Activated naive CD8-positive, alpha-beta T cell treated with anti-CD3 and anti-CD28 coated beads, Interleukin-2, amount 10 ng/mL, durations not matched to agents 7 days and 5 days (primary cell): ENCODE measurements at regions not wholly inside any gene's neighbourhood (a gene's known extent, or its start where the extent isn't known, plus 50 kb on each side); places are given as distances from the start of the nearest gene placed in this dataset.

Experiments used
- ATAC-seq: fragments of 150-1000 bp; cut with Tn5 transposase; one replicate; pipeline ENCODE4 v1.10.0; 2021; ENCODE audit warnings: low read depth, moderate library complexity
- POLR2A ChIA-PET: fragments of 350-600 bp; sonication (Branson Sonifier 250); formaldehyde crosslinking; loops from one replicate; lab custom pipeline; 2021; ENCODE audit warnings: antibody characterized with exemption; lab: Charles Lee
- DNase-seq: peaks from one replicate; pipeline ENCODE4 v3.0.0; 2021
- H3K27ac Mint-ChIP-seq: one replicate; pipeline ENCODE4 v1.8.0; 2022; ENCODE audit warnings: mild to moderate bottlenecking, mixed read lengths
- H3K27me3 Mint-ChIP-seq: one replicate; pipeline ENCODE4 v1.8.0; 2022; ENCODE audit warnings: mild to moderate bottlenecking, moderate library complexity, mixed read lengths
- H3K36me3 Mint-ChIP-seq: one replicate; pipeline ENCODE4 v1.8.0; 2021; ENCODE audit warnings: mild to moderate bottlenecking, mixed read lengths
- H3K4me1 Mint-ChIP-seq: one replicate; pipeline ENCODE4 v1.8.0; 2021; ENCODE audit warnings: mixed read lengths
- H3K4me3 Mint-ChIP-seq: one replicate; pipeline ENCODE4 v1.8.0; 2022; ENCODE audit warnings: mild to moderate bottlenecking, moderate library complexity, mixed read lengths
- H3K9me3 Mint-ChIP-seq: one replicate; pipeline ENCODE4 v1.8.0; 2021; ENCODE audit warnings: mixed read lengths

DNA sequence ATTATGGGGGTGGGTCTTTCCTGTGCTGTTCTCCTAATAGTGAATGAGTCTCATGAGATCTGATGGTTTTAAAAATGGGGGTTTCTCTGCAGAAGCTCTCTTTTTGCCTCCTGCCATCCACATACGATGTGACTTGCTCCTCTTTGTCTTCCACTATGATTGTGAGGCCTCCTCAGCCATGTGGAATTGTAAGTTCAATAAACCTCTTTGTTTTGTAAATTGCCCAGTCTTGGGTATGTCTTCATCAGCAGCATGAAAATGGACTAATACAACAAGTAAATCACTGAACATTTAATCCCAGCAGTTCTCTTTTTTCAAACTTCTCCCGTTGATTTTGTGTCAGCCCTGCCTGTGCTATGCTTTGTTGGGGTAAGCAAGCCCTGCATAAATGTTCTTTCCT is 95.2 kb downstream of the FAM217A start:
- Mint-ChIP-seq H3K4me1 (peaks cover under 1% of the 10 kb centered on the region), H3K27me3 (no peaks in the 10 kb centered on the region), H3K4me3 (no peak overlapping the region), H3K9me3 (no peaks in the 10 kb centered on the region), H3K36me3 (peaks cover 8% of the 10 kb centered on the region), H3K27ac (no peak overlapping the region)
- ATAC-seq (no peak), DNase-seq (no peak)
- POLR2A ChIA-PET, result no interaction called here

DNA sequence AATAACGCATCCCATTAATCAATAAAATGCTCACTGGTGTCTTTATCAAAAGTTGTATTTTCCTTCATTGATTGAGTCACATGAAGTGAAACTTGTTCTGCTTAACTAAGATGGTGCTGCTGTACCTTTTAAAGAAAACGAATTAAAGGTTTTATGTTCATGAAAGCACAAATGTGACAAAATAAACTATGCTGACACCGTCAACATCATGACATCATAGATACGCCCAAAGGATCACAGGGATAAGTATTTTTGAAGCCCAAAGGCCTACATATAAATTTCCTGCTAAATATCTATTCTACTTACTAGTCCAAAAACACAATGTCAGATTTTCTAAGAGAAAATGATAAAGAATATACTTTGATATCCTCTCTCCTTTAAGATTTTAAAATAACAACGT is 94.4 kb downstream of the FAM217A start:
- Mint-ChIP-seq H3K27me3 (no peaks in the 10 kb centered on the region), H3K36me3 (peaks cover 8% of the 10 kb centered on the region), H3K4me1 (no peaks in the 10 kb centered on the region), H3K27ac (no peak overlapping the region), H3K4me3 (no peak overlapping the region), H3K9me3 (no peaks in the 10 kb centered on the region)
- ATAC-seq, result no peak
- no peak for DNase-seq
- POLR2A ChIA-PET, result no interaction called here

DNA sequence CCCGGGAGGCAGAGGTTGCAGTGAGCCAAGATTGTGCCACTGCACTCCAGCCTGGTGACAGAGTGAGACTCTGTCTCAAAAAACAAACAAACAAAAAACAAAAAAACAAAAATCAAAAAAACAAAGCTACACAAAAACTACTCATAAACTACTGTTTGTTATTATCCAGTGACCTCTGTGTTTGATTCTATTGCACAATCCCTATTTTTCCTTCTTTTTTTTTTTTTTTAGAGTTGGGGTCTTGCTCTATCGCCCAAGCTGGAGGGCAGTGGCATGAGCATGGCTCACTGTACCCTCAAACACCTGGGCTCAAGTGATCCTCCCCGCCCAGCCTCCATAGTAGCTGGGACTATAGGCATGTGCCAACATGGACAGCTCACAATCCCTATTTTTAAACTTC is 92.7 kb downstream of the FAM217A start:
- DNase-seq (no peak), ATAC-seq (no peak)
- no peaks in the 10 kb centered on the region for H3K9me3 Mint-ChIP-seq
- no peak overlapping the region for H3K27ac Mint-ChIP-seq
- H3K36me3 Mint-ChIP-seq, result peaks cover 8% of the 10 kb centered on the region
- no peak overlapping the region for H3K4me3 Mint-ChIP-seq
- peaks cover 5% of the 10 kb centered on the region for H3K4me1 Mint-ChIP-seq
- no peaks in the 10 kb centered on the region for H3K27me3 Mint-ChIP-seq
- POLR2A ChIA-PET, result no interaction called here

GRCh38 chr6:3987053-3987452 is 91.9 kb downstream of the FAM217A start:
- DNase-seq (no peak), ATAC-seq (no peak)
- Mint-ChIP-seq H3K9me3 (no peaks in the 10 kb centered on the region), H3K4me3 (no peak overlapping the region), H3K36me3 (peaks cover 6% of the 10 kb centered on the region), H3K4me1 (peaks cover 5% of the 10 kb centered on the region), H3K27me3 (no peaks in the 10 kb centered on the region), H3K27ac (no peak overlapping the region)
- POLR2A ChIA-PET, result no interaction called here

DNA sequence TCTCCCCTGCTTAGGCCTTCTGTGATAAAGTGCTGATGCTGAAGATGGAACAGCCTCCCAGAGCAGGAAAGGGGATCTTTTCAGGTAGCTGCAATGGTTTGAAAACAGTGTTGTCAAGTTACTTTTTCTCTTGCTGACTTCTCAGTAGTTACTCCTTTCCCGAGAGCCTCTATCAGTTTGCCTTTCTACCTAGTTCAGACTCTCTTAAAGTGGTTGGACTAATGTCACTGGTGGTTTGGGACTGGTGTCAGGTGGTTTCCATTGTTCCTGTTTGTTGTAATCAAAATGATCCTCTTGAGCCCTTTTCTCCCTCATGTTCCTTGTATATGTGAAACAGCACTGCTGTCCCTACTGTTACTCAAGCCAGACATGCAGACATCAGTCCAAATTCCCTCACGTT is 91.4 kb downstream of the FAM217A start:
- H3K4me3 Mint-ChIP-seq, result no peak overlapping the region
- ATAC-seq (no peak), DNase-seq (no peak)
- POLR2A ChIA-PET, result no interaction called here
- H3K9me3 Mint-ChIP-seq, result no peaks in the 10 kb centered on the region
- peaks cover 3% of the 10 kb centered on the region for H3K36me3 Mint-ChIP-seq
- H3K27me3 Mint-ChIP-seq, result no peaks in the 10 kb centered on the region
- peaks cover 5% of the 10 kb centered on the region for H3K4me1 Mint-ChIP-seq
- no peak overlapping the region for H3K27ac Mint-ChIP-seq

- POLR2A ChIA-PET, result interaction anchor here (1.0 to 1.2 kb wide), 2 partner anchors 11 to 30 kb away, joined by 3 read pairs; a partner anchor contains a TSS
- DNase-seq (peak; percentile 73), ATAC-seq (peak; percentile 75)
- no peaks in the 10 kb centered on the region for H3K36me3 Mint-ChIP-seq
- H3K4me3 Mint-ChIP-seq, result no peak overlapping the region
- peaks cover 5% of the 10 kb centered on the region for H3K4me1 Mint-ChIP-seq
- no peaks in the 10 kb centered on the region for H3K27me3 Mint-ChIP-seq
- no peak overlapping the region for H3K27ac Mint-ChIP-seq
- no peaks in the 10 kb centered on the region for H3K9me3 Mint-ChIP-seq
Measured at GRCh38 chr6:3990692-3991491, 88.0 kb downstream of the FAM217A start.

DNA sequence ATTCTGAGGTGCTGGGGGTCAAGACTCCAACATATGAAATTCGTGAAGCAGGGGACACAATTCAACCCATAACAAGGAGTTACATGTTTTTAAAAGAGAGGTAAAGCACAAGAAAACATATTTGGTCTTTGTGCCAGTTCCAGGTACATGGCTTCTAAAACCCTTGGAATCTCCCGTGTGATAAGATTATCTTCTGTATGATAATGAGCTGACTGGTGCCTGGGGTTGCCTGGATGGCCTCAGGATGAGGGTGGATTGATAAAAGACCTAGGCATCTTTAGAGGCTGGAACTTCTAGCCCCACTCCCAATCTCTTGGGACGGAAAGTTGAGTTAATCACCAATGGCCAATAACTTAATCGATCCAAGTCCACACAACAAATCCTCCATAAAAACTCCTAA is 87.0 kb downstream of the FAM217A start:
- H3K4me1 Mint-ChIP-seq, result peaks cover 5% of the 10 kb centered on the region
- H3K27ac Mint-ChIP-seq, result no peak overlapping the region
- POLR2A ChIA-PET, result no interaction called here
- H3K36me3 Mint-ChIP-seq, result no peaks in the 10 kb centered on the region
- DNase-seq (no peak), ATAC-seq (no peak)
- no peaks in the 10 kb centered on the region for H3K9me3 Mint-ChIP-seq
- no peaks in the 10 kb centered on the region for H3K27me3 Mint-ChIP-seq
- no peak overlapping the region for H3K4me3 Mint-ChIP-seq

DNA sequence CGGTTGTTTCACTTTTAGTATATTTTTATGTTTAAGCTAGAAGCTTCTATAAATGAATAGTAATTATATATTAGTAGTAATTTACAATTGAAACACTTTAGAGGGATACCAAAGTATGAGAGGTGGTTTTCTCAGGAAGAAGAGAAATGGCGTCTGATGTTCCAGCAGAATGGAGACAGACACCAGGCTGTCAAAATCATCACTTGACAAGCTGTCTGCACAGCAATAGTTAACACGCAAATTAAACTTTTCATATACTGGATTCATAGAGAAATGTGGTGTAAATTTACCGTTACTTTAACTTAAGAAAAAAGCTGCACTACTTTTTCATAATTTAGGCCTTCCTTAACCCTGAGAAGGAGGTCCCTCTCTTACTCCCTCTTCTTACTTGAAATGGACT is 82.6 kb downstream of the FAM217A start:
- no peaks in the 10 kb centered on the region for H3K9me3 Mint-ChIP-seq
- POLR2A ChIA-PET, result no interaction called here
- ATAC-seq, result no peak

GRCh38 chr6:3997177-3997770 is 81.7 kb downstream of the FAM217A start:
- POLR2A ChIA-PET, result no interaction called here

More for the DNA sequence above, 82.6 kb downstream of the FAM217A start:
- DNase-seq, result no peak
- H3K36me3 Mint-ChIP-seq, result no peaks in the 10 kb centered on the region
- H3K27ac Mint-ChIP-seq, result no peak overlapping the region
- peaks cover 3% of the 10 kb centered on the region for H3K4me1 Mint-ChIP-seq
- H3K27me3 Mint-ChIP-seq, result no peaks in the 10 kb centered on the region
- no peak overlapping the region for H3K4me3 Mint-ChIP-seq

DNA sequence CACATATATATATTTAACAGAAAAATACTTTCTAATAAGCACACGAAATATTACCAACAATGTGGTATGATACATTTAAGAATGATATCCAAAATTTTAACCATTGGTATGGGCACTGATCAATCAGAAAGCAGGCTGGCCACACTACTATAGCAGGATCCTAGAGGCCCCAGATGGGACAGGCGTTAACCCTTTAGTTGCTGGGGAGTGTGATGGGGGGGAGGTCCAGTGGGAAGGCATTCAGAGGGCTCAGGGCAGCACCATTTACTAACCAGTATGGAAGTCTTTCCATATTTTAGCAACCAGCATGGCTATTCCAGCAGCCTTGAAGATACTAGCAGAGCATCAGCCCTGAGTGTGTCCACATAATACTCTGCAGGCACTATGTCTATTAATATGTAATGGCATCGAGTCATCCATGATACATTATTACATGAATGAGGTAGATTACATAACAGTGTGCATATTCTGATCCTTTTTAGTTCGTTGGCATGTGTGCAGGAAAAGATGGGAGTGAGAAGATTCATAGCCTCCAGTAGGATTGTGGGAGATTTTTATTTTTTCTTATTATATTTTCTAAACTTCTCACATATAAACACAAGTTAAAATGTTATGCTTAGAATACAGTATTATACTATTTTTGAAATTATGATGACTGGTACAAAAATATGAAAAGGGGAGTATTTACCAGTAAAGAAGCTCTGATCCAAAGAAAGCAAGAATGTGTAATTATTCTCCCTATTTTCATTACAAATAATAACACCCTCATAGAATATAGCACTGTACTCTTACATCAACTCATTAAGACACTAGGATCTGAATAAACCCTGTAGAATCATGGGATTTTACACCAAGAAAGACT is 78.9 kb downstream of the FAM217A start:
- DNase-seq (no peak), ATAC-seq (no peak)
- no peaks in the 10 kb centered on the region for H3K27me3 Mint-ChIP-seq

More at GRCh38 chr6:3997177-3997770, 81.7 kb downstream of the FAM217A start:
- no peak overlapping the region for H3K4me3 Mint-ChIP-seq
- DNase-seq (no peak), ATAC-seq (no peak)
- H3K36me3 Mint-ChIP-seq, result no peaks in the 10 kb centered on the region
- H3K4me1 Mint-ChIP-seq, result peaks cover 5% of the 10 kb centered on the region
- no peaks in the 10 kb centered on the region for H3K27me3 Mint-ChIP-seq
- no peaks in the 10 kb centered on the region for H3K9me3 Mint-ChIP-seq
- H3K27ac Mint-ChIP-seq, result no peak overlapping the region

DNA sequence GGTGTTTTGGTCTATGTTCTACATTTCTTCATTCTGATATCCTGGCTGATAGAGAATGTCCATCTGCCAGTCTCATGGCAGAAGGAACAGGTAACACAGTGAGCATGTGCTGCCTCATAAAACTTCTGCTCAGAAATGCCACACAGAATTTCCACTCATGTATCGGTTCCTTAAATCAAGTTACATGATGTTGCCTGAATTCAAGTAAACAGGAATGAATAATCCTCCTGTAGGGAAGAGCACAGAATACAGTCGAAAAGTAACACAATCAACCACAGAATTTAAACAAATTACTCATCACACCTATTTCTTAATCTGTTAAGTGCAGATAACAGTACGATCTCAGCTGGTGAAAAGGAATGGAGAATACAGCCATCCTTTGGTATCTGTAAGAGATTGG is 74.7 kb downstream of the FAM217A start:
- Mint-ChIP-seq H3K36me3 (peaks cover 2% of the 10 kb centered on the region), H3K27me3 (no peaks in the 10 kb centered on the region), H3K4me1 (peaks cover 10% of the 10 kb centered on the region), H3K27ac (no peak overlapping the region), H3K4me3 (no peak overlapping the region), H3K9me3 (no peaks in the 10 kb centered on the region)
- ATAC-seq, result no peak
- DNase-seq, result no peak
- POLR2A ChIA-PET, result no interaction called here

More for the DNA sequence above, 78.9 kb downstream of the FAM217A start:
- peaks cover 5% of the 10 kb centered on the region for H3K4me1 Mint-ChIP-seq
- no peak overlapping the region for H3K27ac Mint-ChIP-seq
- peaks cover 2% of the 10 kb centered on the region for H3K36me3 Mint-ChIP-seq
- H3K9me3 Mint-ChIP-seq, result no peaks in the 10 kb centered on the region
- POLR2A ChIA-PET, result no interaction called here
- H3K4me3 Mint-ChIP-seq, result no peak overlapping the region

DNA sequence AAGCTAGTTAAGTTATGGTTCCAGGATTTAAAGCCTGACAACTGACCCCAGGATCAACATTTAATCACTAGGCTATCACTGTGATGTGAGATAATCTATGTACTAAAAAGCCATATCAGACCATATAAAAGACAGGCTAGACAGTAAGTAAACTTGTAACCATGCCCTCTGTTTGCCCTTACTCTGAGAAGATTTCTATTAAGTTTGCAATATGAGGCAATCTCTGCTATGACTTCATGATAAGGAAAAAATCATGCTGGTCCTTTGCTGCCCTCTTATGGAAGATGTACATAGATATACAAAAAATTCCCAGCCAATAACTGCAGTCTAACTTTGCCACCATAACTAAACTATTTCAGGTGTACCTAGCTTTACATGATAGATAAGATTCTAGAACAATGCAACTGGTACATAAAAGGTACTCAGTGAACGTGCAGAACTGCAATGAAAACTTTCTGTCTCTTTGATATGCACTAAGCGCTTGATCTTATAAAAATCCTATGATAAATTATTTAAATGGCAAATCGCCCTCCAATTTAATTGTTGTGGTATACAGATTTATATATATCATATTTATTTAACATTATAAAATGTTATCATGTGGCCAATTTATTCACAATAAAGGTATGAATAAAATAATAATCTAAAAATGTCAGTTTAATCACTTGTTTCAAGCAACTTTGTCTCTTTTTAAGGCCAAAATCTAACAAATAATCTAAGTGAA is 70.5 kb downstream of the FAM217A start:
- H3K4me1 Mint-ChIP-seq, result peaks cover 30% of the 10 kb centered on the region
- POLR2A ChIA-PET, result interaction anchor here (2.1 kb wide), 1 partner anchor 10 kb away, joined by 6 read pairs; no protein-coding TSS in a partner anchor
- no peak for DNase-seq

DNA sequence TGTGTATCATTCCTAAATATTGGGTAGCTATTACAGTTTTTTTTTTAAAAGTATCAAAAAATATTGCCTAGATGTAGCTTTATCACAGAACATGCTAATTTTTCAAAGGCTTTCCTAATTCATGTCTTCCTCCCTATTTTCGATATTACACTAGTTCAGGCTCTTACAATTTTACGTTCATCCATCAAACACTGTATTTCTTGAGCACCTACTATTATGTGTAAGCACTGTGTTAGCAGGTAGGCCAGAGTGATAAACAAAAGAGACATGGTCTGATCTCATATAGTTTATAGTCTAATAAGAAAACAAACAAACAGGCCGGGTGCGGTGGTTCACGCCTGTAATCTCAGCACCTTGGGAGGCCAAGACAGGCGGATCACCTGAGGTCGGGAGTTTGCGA is 69.5 kb downstream of the FAM217A start:
- DNase-seq, result no peak
- no peak for ATAC-seq
- Mint-ChIP-seq H3K9me3 (no peaks in the 10 kb centered on the region), H3K27ac (no peak overlapping the region), H3K4me3 (no peak overlapping the region), H3K27me3 (no peaks in the 10 kb centered on the region), H3K36me3 (peaks cover 21% of the 10 kb centered on the region), H3K4me1 (peaks cover 34% of the 10 kb centered on the region)
- POLR2A ChIA-PET, result interaction anchor here (2.1 kb wide), 1 partner anchor 9 kb away, joined by 6 read pairs; no protein-coding TSS in a partner anchor

More for the DNA sequence above, 70.5 kb downstream of the FAM217A start:
- ATAC-seq, result no peak
- H3K36me3 Mint-ChIP-seq, result peaks cover 16% of the 10 kb centered on the region
- H3K9me3 Mint-ChIP-seq, result no peaks in the 10 kb centered on the region
- H3K4me3 Mint-ChIP-seq, result no peak overlapping the region
- no peaks in the 10 kb centered on the region for H3K27me3 Mint-ChIP-seq
- no peak overlapping the region for H3K27ac Mint-ChIP-seq
